Neural cell (in vitro differentiated cells): ENCODE measurements at regions not wholly inside any gene's neighbourhood (a gene's known extent, or its start where the extent isn't known, plus 50 kb on each side); places are given as distances from the start of the nearest gene placed in this dataset.

Experiments used
- EP300 ChIP-seq: fragments of 450-650 bp; conservative IDR thresholded peaks from 2 replicates; pipeline ENCODE4 v1.6.1; 2014; ENCODE audit warnings: antibody characterized with exemption, mild to moderate bottlenecking, moderate library complexity; ENCODE audit not compliant: poor library complexity, severe bottlenecking
- EZH2 ChIP-seq: fragments of 200-600, 300-800 bp; shearing (Covaris generic), sonication (generic); IDR thresholded peaks from 2 replicates; pipeline ENCODE4 v1.6.1; 2014; ENCODE audit warnings: antibody characterized with exemption, low read length, borderline replicate concordance, mild to moderate bottlenecking; ENCODE audit not compliant: insufficient read depth, poor library complexity, severe bottlenecking
- POLR2AphosphoS5 ChIP-seq: IDR thresholded peaks from 2 replicates; pipeline ENCODE4 v1.6.1; 2012
- RAD21 ChIP-seq: fragments of 450-650 bp; conservative IDR thresholded peaks from 2 replicates; pipeline ENCODE4 v1.6.1; 2014; ENCODE audit warnings: antibody characterized with exemption, mild to moderate bottlenecking, moderate library complexity
- SMC3 ChIP-seq: fragments of 450-650 bp; conservative IDR thresholded peaks from 2 replicates; pipeline ENCODE4 v1.6.1; 2014; ENCODE audit warnings: antibody characterized with exemption, mild to moderate bottlenecking, moderate library complexity; ENCODE audit not compliant: poor library complexity
- TAF1 ChIP-seq: IDR thresholded peaks from 2 replicates; pipeline ENCODE4 v1.6.1; 2012; ENCODE audit warnings: low read depth
- TF ChIP-seq, protein P1 (sequence below): fragments of 450-650 bp; IDR thresholded peaks from 2 replicates; pipeline ENCODE4 v1.5.1; 2014; ENCODE audit warnings: antibody characterized with exemption, mild to moderate bottlenecking, moderate library complexity; ENCODE audit not compliant: poor library complexity, severe bottlenecking
- TF ChIP-seq, protein P2 (sequence below): IDR thresholded peaks from 2 replicates; pipeline ENCODE4 v1.6.1; 2012; ENCODE audit warnings: borderline replicate concordance

DNA sequence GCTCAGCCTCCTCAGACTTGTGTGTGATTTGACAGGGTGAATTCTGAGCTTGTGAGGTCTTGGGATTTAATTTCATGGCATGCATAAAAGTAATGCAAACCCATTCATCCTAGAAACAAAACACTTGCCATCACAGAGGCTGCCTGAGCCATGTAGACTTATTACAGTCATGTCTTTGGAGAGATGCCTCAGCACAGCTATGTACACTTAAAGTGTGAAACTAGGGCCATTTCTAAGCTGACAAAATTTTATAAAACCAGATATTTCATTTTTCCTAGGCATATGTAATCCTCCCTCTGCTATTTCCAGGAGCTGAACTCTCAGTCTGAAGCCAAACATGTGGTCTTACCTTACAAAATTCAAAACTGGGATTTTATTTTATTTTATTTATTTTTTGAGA, 322.2 kb upstream of the SPHKAP start:
- TF ChIP-seq, protein P1, sequence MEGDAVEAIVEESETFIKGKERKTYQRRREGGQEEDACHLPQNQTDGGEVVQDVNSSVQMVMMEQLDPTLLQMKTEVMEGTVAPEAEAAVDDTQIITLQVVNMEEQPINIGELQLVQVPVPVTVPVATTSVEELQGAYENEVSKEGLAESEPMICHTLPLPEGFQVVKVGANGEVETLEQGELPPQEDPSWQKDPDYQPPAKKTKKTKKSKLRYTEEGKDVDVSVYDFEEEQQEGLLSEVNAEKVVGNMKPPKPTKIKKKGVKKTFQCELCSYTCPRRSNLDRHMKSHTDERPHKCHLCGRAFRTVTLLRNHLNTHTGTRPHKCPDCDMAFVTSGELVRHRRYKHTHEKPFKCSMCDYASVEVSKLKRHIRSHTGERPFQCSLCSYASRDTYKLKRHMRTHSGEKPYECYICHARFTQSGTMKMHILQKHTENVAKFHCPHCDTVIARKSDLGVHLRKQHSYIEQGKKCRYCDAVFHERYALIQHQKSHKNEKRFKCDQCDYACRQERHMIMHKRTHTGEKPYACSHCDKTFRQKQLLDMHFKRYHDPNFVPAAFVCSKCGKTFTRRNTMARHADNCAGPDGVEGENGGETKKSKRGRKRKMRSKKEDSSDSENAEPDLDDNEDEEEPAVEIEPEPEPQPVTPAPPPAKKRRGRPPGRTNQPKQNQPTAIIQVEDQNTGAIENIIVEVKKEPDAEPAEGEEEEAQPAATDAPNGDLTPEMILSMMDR: no peak
- no peak for TF ChIP-seq POLR2AphosphoS5
- no peak for TF ChIP-seq TAF1
- TF ChIP-seq RAD21: no peak
- no peak for TF ChIP-seq EP300
- TF ChIP-seq, protein P2, sequence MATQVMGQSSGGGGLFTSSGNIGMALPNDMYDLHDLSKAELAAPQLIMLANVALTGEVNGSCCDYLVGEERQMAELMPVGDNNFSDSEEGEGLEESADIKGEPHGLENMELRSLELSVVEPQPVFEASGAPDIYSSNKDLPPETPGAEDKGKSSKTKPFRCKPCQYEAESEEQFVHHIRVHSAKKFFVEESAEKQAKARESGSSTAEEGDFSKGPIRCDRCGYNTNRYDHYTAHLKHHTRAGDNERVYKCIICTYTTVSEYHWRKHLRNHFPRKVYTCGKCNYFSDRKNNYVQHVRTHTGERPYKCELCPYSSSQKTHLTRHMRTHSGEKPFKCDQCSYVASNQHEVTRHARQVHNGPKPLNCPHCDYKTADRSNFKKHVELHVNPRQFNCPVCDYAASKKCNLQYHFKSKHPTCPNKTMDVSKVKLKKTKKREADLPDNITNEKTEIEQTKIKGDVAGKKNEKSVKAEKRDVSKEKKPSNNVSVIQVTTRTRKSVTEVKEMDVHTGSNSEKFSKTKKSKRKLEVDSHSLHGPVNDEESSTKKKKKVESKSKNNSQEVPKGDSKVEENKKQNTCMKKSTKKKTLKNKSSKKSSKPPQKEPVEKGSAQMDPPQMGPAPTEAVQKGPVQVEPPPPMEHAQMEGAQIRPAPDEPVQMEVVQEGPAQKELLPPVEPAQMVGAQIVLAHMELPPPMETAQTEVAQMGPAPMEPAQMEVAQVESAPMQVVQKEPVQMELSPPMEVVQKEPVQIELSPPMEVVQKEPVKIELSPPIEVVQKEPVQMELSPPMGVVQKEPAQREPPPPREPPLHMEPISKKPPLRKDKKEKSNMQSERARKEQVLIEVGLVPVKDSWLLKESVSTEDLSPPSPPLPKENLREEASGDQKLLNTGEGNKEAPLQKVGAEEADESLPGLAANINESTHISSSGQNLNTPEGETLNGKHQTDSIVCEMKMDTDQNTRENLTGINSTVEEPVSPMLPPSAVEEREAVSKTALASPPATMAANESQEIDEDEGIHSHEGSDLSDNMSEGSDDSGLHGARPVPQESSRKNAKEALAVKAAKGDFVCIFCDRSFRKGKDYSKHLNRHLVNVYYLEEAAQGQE: no peak
- TF ChIP-seq EZH2: no peak
- TF ChIP-seq SMC3: no peak
